Retinal pigment epithelial cell (primary cell): ENCODE measurements at regions not wholly inside any gene's neighbourhood (a gene's known extent, or its start where the extent isn't known, plus 50 kb on each side); places are given as distances from the start of the nearest gene placed in this dataset.
A peak's percentile ranks its signal among the peaks of the same experiment; 100 is the strongest.

Experiments used
- DNase-seq: peaks from one replicate; pipeline ENCODE4 v3.0.0-alpha.2; 2010; ENCODE audit warnings: low read depth
- H3K4me3 ChIP-seq: 2 replicates; pipeline ENCODE4 v1.5.1; 2011; ENCODE audit warnings: mild to moderate bottlenecking, low read length, control low read depth, moderate library complexity
- TF ChIP-seq, protein P1 (sequence below): conservative IDR thresholded peaks from 2 replicates; pipeline ENCODE4 v1.5.1; 2011; ENCODE audit warnings: low read depth, low read length, control low read depth, inconsistent platforms

DNA sequence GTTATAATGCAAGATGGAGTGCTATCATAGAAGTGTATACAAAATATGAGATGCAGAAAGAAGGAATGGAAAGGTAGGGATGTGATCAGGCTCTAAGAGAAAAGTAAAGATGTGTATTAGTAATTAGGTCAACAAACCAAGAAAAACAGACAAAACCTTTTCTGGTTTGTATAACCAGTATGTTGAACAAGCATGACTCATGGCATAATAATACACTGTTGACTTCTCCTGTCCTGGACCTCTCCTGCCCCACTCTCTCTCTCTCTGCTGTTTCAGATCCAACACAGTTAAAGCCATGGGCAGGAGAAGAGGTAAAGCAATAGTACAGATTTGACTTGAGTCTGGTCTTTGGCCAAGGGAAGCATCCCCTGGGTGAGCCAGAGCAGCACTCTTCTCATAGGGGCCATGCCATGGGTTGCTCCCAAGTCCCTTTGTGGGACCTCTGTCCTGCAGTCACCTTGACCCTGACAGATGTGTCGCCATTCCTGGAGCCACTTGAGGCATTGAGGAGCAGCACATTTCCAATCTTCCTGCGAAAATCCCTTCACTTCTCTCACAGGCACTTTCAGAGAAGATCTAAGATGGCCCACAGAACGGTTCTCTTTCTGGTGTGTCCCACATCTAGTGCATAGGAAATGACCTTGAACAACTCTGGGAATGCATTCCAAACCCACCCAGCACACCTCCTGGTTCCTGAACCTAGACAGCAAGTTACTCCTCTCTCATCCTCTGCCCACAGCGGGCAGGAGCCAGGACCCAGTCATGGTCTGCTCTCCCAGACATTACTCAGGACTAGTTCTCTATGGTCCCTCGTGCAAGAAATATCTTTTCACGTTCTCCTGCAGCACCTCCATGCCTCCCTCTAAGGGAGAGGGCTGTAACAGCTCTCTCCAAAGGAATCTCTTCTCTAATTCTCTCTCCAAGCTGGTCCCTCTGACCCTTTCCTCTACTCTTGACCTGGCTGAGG lies 58.2 kb upstream of the PRSS23 start:
- TF ChIP-seq, protein P1, sequence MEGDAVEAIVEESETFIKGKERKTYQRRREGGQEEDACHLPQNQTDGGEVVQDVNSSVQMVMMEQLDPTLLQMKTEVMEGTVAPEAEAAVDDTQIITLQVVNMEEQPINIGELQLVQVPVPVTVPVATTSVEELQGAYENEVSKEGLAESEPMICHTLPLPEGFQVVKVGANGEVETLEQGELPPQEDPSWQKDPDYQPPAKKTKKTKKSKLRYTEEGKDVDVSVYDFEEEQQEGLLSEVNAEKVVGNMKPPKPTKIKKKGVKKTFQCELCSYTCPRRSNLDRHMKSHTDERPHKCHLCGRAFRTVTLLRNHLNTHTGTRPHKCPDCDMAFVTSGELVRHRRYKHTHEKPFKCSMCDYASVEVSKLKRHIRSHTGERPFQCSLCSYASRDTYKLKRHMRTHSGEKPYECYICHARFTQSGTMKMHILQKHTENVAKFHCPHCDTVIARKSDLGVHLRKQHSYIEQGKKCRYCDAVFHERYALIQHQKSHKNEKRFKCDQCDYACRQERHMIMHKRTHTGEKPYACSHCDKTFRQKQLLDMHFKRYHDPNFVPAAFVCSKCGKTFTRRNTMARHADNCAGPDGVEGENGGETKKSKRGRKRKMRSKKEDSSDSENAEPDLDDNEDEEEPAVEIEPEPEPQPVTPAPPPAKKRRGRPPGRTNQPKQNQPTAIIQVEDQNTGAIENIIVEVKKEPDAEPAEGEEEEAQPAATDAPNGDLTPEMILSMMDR = no peak
- no peak for DNase-seq
- H3K4me3 ChIP-seq = no peak overlapping the region

DNA sequence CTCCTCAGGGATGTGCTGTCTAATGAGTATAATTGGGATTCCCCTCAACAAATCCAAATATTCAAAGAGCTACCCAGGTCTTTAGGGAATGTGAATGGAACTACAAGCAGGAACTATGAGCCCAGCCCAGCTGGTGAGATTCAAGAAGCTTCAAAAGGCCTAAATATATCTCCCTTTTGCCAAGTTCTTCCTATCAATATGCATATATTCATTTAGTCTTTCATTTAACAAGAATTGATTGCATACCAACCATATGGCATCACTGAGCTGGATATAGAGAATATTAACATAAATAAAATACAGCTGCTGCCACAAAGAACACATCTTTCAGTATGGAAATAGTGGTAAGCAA lies 58.9 kb upstream of the PRSS23 start:
- DNase-seq = no peak
- TF ChIP-seq, protein P1 = no peak
- no peak overlapping the region for H3K4me3 ChIP-seq

- no peak overlapping the region for H3K4me3 ChIP-seq
- DNase-seq = peak; percentile 96
- TF ChIP-seq, protein P1 = no peak
These were observed 59.5 kb upstream of the PRSS23 start for GRCh38 chr11:86740628-86741483.

GRCh38 chr11:86738568-86738967 lies 61.8 kb upstream of the PRSS23 start:
- DNase-seq = no peak
- no peak overlapping the region for H3K4me3 ChIP-seq
- TF ChIP-seq, protein P1 = no peak

- TF ChIP-seq, protein P1 = no peak
- no peak for DNase-seq
These were observed 62.6 kb upstream of the PRSS23 start for GRCh38 chr11:86737737-86738136.

DNA sequence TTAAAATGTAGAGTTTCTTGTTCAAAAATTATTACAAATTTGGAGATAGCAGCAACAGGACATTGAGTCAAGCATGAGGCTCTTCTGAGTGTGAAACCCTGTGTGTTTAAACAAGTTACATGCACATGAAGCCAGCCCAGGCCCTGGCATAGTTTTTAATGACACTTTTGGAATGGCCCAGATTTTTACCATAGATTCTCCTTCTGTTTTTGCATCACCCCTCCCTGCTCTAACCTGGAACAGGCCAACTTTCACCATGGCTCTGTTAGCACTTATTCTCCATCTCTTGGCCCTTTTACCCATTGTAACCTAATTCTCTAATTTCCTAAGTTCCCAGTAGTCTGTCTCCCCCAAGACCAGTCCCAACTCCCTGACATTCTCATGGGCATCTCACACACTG lies 63.1 kb upstream of the PRSS23 start:
- TF ChIP-seq, protein P1 = no peak
- no peak for DNase-seq
- H3K4me3 ChIP-seq = no peak overlapping the region

More at GRCh38 chr11:86737737-86738136, 62.6 kb upstream of the PRSS23 start:
- H3K4me3 ChIP-seq = no peak overlapping the region
